Activated CD4-positive, alpha-beta T cell treated with anti-CD3 and anti-CD28 coated beads for 36 hours (primary cell): ENCODE measurements at regions not wholly inside any gene's neighbourhood (a gene's known extent, or its start where the extent isn't known, plus 50 kb on each side); places are given as distances from the start of the nearest gene placed in this dataset.
A peak's percentile ranks its signal among the peaks of the same experiment; 100 is the strongest.
"Not testable (repeated sequence)": the region's sequence is repeated elsewhere in the genome, so short reads cannot be mapped to it uniquely, and the experiment has no call there.

Experiments
- ATAC-seq: fragments of 200-7000 bp; cut with Tn5 transposase; one replicate; pipeline ENCODE4 v1.10.0; 2021; ENCODE audit warnings: mild to moderate bottlenecking, moderate library complexity
- CTCF ChIA-PET: fragments of 350-600 bp; sonication (Branson Sonifier 250); formaldehyde crosslinking; loops from one replicate; lab custom pipeline; 2021; ENCODE audit warnings: antibody characterized with exemption; lab: Charles Lee
- POLR2A ChIA-PET: fragments of 350-600 bp; sonication (Branson Sonifier 250); formaldehyde crosslinking; loops from one replicate; lab custom pipeline; 2021; ENCODE audit warnings: antibody characterized with exemption, inconsistent platforms; lab: Charles Lee
- DNase-seq: peaks from one replicate; pipeline ENCODE4 v3.0.0-alpha.2; 2020
- H3K27ac Mint-ChIP-seq: one replicate; pipeline ENCODE4 v1.8.0; 2021; ENCODE audit warnings: mixed read lengths
- H3K27me3 Mint-ChIP-seq: one replicate; pipeline ENCODE4 v1.8.0; 2021; ENCODE audit warnings: mixed read lengths
- H3K36me3 Mint-ChIP-seq: one replicate; pipeline ENCODE4 v1.8.0; 2021; ENCODE audit warnings: low read depth, mixed read lengths
- H3K4me1 Mint-ChIP-seq: one replicate; pipeline ENCODE4 v1.8.0; 2021; ENCODE audit warnings: mixed read lengths
- H3K4me3 Mint-ChIP-seq: one replicate; pipeline ENCODE4 v1.8.0; 2021; ENCODE audit warnings: mild to moderate bottlenecking, moderate library complexity, mixed read lengths
- H3K9me3 Mint-ChIP-seq: one replicate; pipeline ENCODE4 v1.8.0; 2021; ENCODE audit warnings: low read depth, mixed read lengths
- intact Hi-C, 2 experiments: fragments of 100-400 bp; cut with DNase I in 1 of 2; cut with micrococcal nuclease in 1 of 2; formaldehyde crosslinking; loops; one replicate each; pipeline versions ENCODE4 v1.14.2 to v1.15.1; 2022 to 2024; cut with DNase I, micrococcal nuclease

- H3K4me3 Mint-ChIP-seq = no peak overlapping the region
- intact Hi-C loops = no loop called here
- no peaks in the 10 kb centered on the region for H3K27me3 Mint-ChIP-seq
- no peaks in the 10 kb centered on the region for H3K9me3 Mint-ChIP-seq
- no peak for ATAC-seq
- ChIA-PET POLR2A (no interaction called here), CTCF (interaction anchor here (1.0 kb wide), 1 partner anchor 13 kb away, joined by 3 read pairs; no protein-coding TSS in a partner anchor)
- H3K36me3 Mint-ChIP-seq = peaks cover 14% of the 10 kb centered on the region
- no peak for DNase-seq
- no peak overlapping the region for H3K27ac Mint-ChIP-seq
- H3K4me1 Mint-ChIP-seq = no peaks in the 10 kb centered on the region
These were observed 484.0 kb downstream of the UTRN start for GRCh38 chr6:144769142-144769541.

- Mint-ChIP-seq H3K9me3 (no peaks in the 10 kb centered on the region), H3K27ac (no peak overlapping the region), H3K36me3 (peaks cover 23% of the 10 kb centered on the region), H3K27me3 (no peaks in the 10 kb centered on the region), H3K4me1 (no peaks in the 10 kb centered on the region), H3K4me3 (no peak overlapping the region)
- intact Hi-C loops = loop anchor here in 1 of 2 experiments (5.0 to 10.0 kb wide), 2 partner anchors 189 to 439 kb away; no protein-coding TSS in a partner anchor
- ChIA-PET POLR2A (no interaction called here), CTCF (interaction anchor here (0.8 kb wide), 1 partner anchor 135 kb away, joined by 5 read pairs; no protein-coding TSS in a partner anchor)
- DNase-seq (no peak), ATAC-seq (no peak)
These were observed 491.1 kb downstream of the UTRN start for GRCh38 chr6:144776031-144776819.

- no peaks in the 10 kb centered on the region for H3K9me3 Mint-ChIP-seq
- ChIA-PET CTCF (no interaction called here), POLR2A (no interaction called here)
- no peak overlapping the region for H3K4me3 Mint-ChIP-seq
- peaks cover 25% of the 10 kb centered on the region for H3K36me3 Mint-ChIP-seq
- no peak for DNase-seq
- no peaks in the 10 kb centered on the region for H3K27me3 Mint-ChIP-seq
- no peak for ATAC-seq
- no peaks in the 10 kb centered on the region for H3K4me1 Mint-ChIP-seq
- no peak overlapping the region for H3K27ac Mint-ChIP-seq
- intact Hi-C loops = loop anchor here in 1 of 2 experiments (5.0 to 10.0 kb wide), 2 partner anchors 190 to 438 kb away; no protein-coding TSS in a partner anchor
These were observed 492.1 kb downstream of the UTRN start for GRCh38 chr6:144777249-144777648.

- no peak overlapping the region for H3K27ac Mint-ChIP-seq
- H3K36me3 Mint-ChIP-seq = peaks cover 23% of the 10 kb centered on the region
- no peaks in the 10 kb centered on the region for H3K27me3 Mint-ChIP-seq
- no peak for ATAC-seq
- POLR2A ChIA-PET = interaction anchor here (0.6 kb wide), 1 partner anchor 180 kb away, joined by 3 read pairs; no protein-coding TSS in a partner anchor
- no peaks in the 10 kb centered on the region for H3K9me3 Mint-ChIP-seq
- peaks cover 2% of the 10 kb centered on the region for H3K4me1 Mint-ChIP-seq
- intact Hi-C loops = loop anchor here in 1 of 2 experiments (5.0 to 10.0 kb wide), 2 partner anchors 191 to 437 kb away; no protein-coding TSS in a partner anchor
- CTCF ChIA-PET = no interaction called here
- no peak overlapping the region for H3K4me3 Mint-ChIP-seq
- DNase-seq = no peak
These were observed 492.9 kb downstream of the UTRN start for GRCh38 chr6:144778056-144778455.

GRCh38 chr6:144778773-144779492 lies 493.8 kb downstream of the UTRN start:
- no peak overlapping the region for H3K4me3 Mint-ChIP-seq
- no peaks in the 10 kb centered on the region for H3K9me3 Mint-ChIP-seq
- ChIA-PET POLR2A (interaction anchor here (0.6 kb wide), 1 partner anchor 181 kb away, joined by 3 read pairs; no protein-coding TSS in a partner anchor), CTCF (interaction anchor here (0.5 to 0.8 kb wide), 4 partner anchors 27 to 727 kb away, joined by 3 to 4 read pairs (median 4); no protein-coding TSS in a partner anchor)
- H3K27me3 Mint-ChIP-seq = no peaks in the 10 kb centered on the region
- DNase-seq = no peak
- H3K36me3 Mint-ChIP-seq = peaks cover 19% of the 10 kb centered on the region
- H3K27ac Mint-ChIP-seq = no peak overlapping the region
- intact Hi-C loops = loop anchor here in 1 of 2 experiments (5.0 to 10.0 kb wide), 2 partner anchors 192 to 436 kb away; no protein-coding TSS in a partner anchor
- no peak for ATAC-seq
- H3K4me1 Mint-ChIP-seq = peaks cover 2% of the 10 kb centered on the region

- Mint-ChIP-seq H3K27me3 (no peaks in the 10 kb centered on the region), H3K4me1 (peaks cover 2% of the 10 kb centered on the region), H3K4me3 (no peak overlapping the region), H3K27ac (no peak overlapping the region), H3K36me3 (peaks cover 12% of the 10 kb centered on the region), H3K9me3 (no peaks in the 10 kb centered on the region)
- CTCF ChIA-PET = interaction anchor here (0.7 to 1.4 kb wide), 4 partner anchors 13 to 580 kb away, joined by 3 read pairs; no protein-coding TSS in a partner anchor
- POLR2A ChIA-PET = no interaction called here
- DNase-seq (no peak), ATAC-seq (no peak)
- intact Hi-C loops = loop anchor here in 1 of 2 experiments (10.0 kb wide), 1 partner anchor 197 kb away; no protein-coding TSS in a partner anchor
These were observed 496.7 kb downstream of the UTRN start for GRCh38 chr6:144781836-144782235.

GRCh38 chr6:144782634-144783033 lies 497.5 kb downstream of the UTRN start:
- Mint-ChIP-seq H3K36me3 (peaks cover 13% of the 10 kb centered on the region), H3K4me1 (peaks cover 2% of the 10 kb centered on the region), H3K4me3 (no peak overlapping the region), H3K9me3 (no peaks in the 10 kb centered on the region), H3K27me3 (no peaks in the 10 kb centered on the region), H3K27ac (no peak overlapping the region)
- ATAC-seq (peak; percentile 70), DNase-seq (peak; percentile 28)
- CTCF ChIA-PET = interaction anchor here (0.7 to 1.4 kb wide), 4 partner anchors 13 to 581 kb away, joined by 3 read pairs; no protein-coding TSS in a partner anchor
- POLR2A ChIA-PET = interaction anchor here (0.6 kb wide), 1 partner anchor 26 kb away, joined by 3 read pairs; no protein-coding TSS in a partner anchor
- intact Hi-C loops = loop anchor here in 1 of 2 experiments (10.0 kb wide), 1 partner anchor 198 kb away; no protein-coding TSS in a partner anchor

- POLR2A ChIA-PET = no interaction called here
These were observed 499.9 kb downstream of the UTRN start for GRCh38 chr6:144785056-144785455.

GRCh38 chr6:144786825-144787224 lies 501.7 kb downstream of the UTRN start:
- no peaks in the 10 kb centered on the region for H3K27me3 Mint-ChIP-seq
- H3K36me3 Mint-ChIP-seq = peaks cover 24% of the 10 kb centered on the region
- ChIA-PET POLR2A (no interaction called here), CTCF (no interaction called here)
- H3K9me3 Mint-ChIP-seq = no peaks in the 10 kb centered on the region
- DNase-seq (no peak), ATAC-seq (no peak)
- H3K27ac Mint-ChIP-seq = no peak overlapping the region
- H3K4me3 Mint-ChIP-seq = no peak overlapping the region
- H3K4me1 Mint-ChIP-seq = peaks cover 2% of the 10 kb centered on the region
- intact Hi-C loops = loop anchor here in 1 of 2 experiments (10.0 kb wide), 1 partner anchor 202 kb away; no protein-coding TSS in a partner anchor

More at GRCh38 chr6:144785056-144785455, 499.9 kb downstream of the UTRN start:
- Mint-ChIP-seq H3K4me1 (peaks cover 2% of the 10 kb centered on the region), H3K27ac (no peak overlapping the region), H3K27me3 (no peaks in the 10 kb centered on the region), H3K9me3 (no peaks in the 10 kb centered on the region), H3K4me3 (no peak overlapping the region), H3K36me3 (peaks cover 18% of the 10 kb centered on the region)
- intact Hi-C loops = loop anchor here in 1 of 2 experiments (10.0 kb wide), 1 partner anchor 200 kb away; no protein-coding TSS in a partner anchor
- CTCF ChIA-PET = interaction anchor here (0.6 kb wide), 1 partner anchor 397 kb away, joined by 3 read pairs; no protein-coding TSS in a partner anchor
- DNase-seq = no peak
- no peak for ATAC-seq

GRCh38 chr6:144793744-144794143 lies 508.6 kb downstream of the UTRN start:
- Mint-ChIP-seq H3K4me3 (no peak overlapping the region), H3K27me3 (no peaks in the 10 kb centered on the region), H3K27ac (no peak overlapping the region), H3K9me3 (peaks cover 8% of the 10 kb centered on the region), H3K4me1 (no peaks in the 10 kb centered on the region), H3K36me3 (peaks cover 48% of the 10 kb centered on the region)
- intact Hi-C loops = no loop called here
- no peak for ATAC-seq
- no peak for DNase-seq
- POLR2A ChIA-PET = no interaction called here
- CTCF ChIA-PET = no interaction called here

GRCh38 chr6:144795022-144795421 lies 509.9 kb downstream of the UTRN start:
- H3K27me3 Mint-ChIP-seq, H3K4me3 Mint-ChIP-seq, H3K4me1 Mint-ChIP-seq, H3K9me3 Mint-ChIP-seq, intact Hi-C loops, ATAC-seq, CTCF ChIA-PET, H3K27ac Mint-ChIP-seq, DNase-seq, POLR2A ChIA-PET: not testable (repeated sequence)
- peaks cover 49% of the 10 kb centered on the region for H3K36me3 Mint-ChIP-seq
